ENCODE measurements at regions not wholly inside any gene's neighbourhood (a gene's known extent, or its start where the extent isn't known, plus 50 kb on each side); places are given as distances from the start of the nearest gene placed in this dataset.
"Not testable (repeated sequence)": the region's sequence is repeated elsewhere in the genome, so short reads cannot be mapped to it uniquely, and the experiment has no call there.

GRCh38 chr13:33634546-33634982, 183.4 kb upstream of the RFC3 start:
- DNase-seq = peak; percentile 91

GRCh38 chr13:33636243-33636642, 181.7 kb upstream of the RFC3 start:
- DNase-seq = no peak

GRCh38 chr13:33636955-33637670, 180.8 kb upstream of the RFC3 start:
- no peak for DNase-seq

DNA sequence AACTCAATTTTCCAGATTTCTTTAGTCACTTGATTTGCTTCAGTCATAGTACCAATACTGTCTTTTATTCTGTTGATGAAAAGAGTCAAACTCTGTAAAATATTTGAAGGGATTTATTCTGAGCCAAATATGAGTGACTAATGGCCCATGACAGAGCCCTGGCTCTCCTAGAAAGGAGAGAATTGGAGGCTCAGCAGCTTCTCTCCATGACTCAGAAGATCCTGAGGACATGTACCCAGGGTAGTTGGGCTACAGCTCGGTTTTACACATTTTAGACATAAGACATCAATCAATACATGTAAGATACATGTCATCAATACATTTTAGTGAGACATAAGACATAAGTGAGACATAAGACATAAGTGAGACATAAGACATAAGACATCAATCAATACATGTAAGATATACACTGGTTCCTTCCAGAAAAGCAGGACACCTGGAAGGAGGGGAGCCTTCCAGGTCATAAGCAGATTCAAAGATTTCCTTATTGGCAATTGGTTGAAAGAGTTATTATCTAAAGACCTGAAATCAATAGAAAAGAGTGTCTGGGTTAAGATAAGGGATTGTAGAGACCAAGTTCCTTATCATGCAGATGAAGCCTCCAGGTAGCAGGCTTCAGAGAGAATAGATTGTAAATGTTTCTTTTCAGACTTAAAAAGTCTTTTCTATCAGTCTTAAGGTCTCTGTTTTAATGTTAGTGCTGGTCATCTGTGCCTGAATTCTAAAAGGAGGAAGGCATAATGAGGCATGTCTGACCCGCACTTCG, 179.8 kb upstream of the RFC3 start:
- no peak for DNase-seq

- no peak for DNase-seq
Observed at GRCh38 chr13:33639158-33639557, 178.8 kb upstream of the RFC3 start.

DNA sequence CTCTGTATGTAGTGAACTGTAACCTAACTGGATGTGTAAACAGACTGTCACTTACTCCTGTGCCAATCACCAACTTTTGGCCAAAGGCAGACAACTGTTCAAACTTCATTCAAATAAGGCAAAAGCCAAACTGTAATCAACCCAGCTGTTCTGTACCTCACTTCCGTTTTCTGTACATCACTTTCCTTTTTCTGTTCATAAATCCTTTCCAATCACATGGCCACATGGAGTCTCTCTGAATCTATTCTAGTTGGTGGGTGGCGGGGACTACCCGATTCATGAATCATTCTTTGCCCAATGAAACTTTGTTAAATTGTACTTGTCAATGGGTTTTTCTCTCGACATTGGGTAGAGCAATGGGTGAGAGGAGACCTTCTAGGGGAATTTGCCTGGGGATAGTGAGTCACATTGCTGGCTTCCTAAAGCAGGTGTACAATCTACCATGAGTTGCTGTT, 178.3 kb upstream of the RFC3 start:
- DNase-seq = no peak

DNA sequence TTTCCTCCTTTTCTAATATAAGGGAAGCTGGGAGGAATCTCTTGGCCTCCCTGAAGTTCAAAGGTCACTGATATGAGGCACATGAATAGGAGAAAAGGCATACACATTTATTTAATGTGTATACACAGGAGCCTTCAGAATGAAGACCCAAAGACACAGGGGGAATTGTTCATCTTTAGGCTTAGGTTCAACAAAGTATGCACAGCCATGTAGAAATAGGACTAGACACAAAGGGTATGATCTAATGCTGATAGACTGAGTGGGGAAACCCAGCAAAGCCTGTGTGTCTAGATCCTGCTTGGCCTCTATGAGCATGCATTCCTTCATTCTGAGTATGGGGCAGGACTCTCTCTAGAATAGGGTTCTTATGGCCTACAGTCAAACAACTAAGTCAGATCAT, 177.1 kb upstream of the RFC3 start:
- no peak for DNase-seq

GRCh38 chr13:33642374-33643065, 175.4 kb upstream of the RFC3 start:
- DNase-seq = no peak

GRCh38 chr13:33644581-33645543, 173.1 kb upstream of the RFC3 start:
- peak; percentile 33 for DNase-seq

GRCh38 chr13:33645591-33646554, 172.1 kb upstream of the RFC3 start:
- no peak for DNase-seq

- DNase-seq = no peak
Observed at GRCh38 chr13:33649212-33649878, 168.6 kb upstream of the RFC3 start.

GRCh38 chr13:33651766-33652165, 166.2 kb upstream of the RFC3 start:
- no peak for DNase-seq

GRCh38 chr13:33657274-33657673, 160.7 kb upstream of the RFC3 start:
- DNase-seq = no peak

DNA sequence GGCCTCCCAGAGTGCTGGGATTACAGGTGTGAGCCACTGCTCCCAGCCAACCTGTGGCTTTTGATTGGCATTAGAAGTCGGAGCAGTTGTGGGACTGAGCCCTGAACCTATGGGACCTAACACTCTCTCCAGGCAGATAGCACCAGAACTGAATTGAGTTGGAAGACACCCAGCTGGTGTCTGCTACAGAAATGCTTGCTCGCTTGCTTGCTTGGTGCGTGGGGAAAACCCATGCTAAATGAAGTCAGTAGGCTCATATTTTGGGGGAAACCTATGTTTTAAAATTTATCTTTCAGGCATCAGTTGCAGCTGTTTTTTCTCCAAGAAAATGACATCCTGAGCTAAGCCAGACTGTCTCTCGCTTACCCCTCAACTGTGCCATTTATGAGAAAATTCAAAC, 158.5 kb upstream of the RFC3 start:
- DNase-seq = no peak

- DNase-seq = no peak
Observed at GRCh38 chr13:33659894-33660293, 158.1 kb upstream of the RFC3 start.

DNA sequence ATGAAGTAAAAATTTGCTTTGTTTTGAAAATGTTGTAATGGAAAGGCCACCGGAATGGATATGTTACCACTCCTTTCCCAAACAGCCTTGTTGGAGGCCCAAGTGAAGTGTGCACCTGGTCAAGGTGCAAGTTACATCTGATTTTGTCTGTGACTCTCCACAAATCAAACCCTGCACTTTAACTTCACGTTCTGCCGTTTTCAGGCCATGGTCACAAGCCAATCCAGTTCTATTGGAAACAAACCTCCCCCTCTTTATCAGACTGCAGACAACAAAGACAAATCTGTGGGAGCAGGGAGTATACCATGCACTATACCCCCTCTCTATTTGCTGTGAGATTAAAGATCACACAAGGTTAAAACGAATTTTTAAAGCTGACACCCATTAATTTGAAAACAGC, 155.6 kb upstream of the RFC3 start:
- DNase-seq = no peak

GRCh38 chr13:33665626-33666175, 152.2 kb upstream of the RFC3 start:
- DNase-seq = peak; percentile 86

- no peak for DNase-seq
Observed at GRCh38 chr13:33671560-33671959, 146.4 kb upstream of the RFC3 start.

DNA sequence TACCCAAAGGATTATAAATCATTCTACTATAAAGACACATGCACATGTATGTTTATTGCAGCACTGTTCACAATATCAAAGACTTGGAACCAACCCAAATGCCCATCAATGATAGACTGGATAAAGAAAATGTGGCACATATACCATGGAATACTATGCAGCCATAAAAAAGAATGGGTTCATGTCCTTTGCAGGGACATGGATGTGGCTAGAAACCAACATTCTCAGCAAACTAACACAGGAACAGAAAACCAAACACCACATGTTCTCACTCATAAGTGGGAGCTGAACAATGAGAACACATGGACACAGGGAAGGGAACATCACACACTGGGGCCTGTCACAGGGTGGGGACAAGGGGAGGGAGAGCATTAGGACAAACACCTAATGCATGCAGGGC, 145.9 kb upstream of the RFC3 start:
- not testable (repeated sequence) for DNase-seq
